Esophagus squamous epithelium (tissue), 5 donors: ENCODE measurements at regions not wholly inside any gene's neighbourhood (a gene's known extent, or its start where the extent isn't known, plus 50 kb on each side); places are given as distances from the start of the nearest gene placed in this dataset.

ENCODE experiments used
- DNase-seq: peaks from one replicate; lab custom pipeline; 2025; lab: John Stamatoyannopoulos, UW
- H3K27ac ChIP-seq, 4 donors: fragments of 200-600 bp; sonication (generic); one replicate each; pipeline ENCODE4 v1.5.1; 2016 to 2019; ENCODE audit warnings: mild to moderate bottlenecking in 1 of 4
- H3K27me3 ChIP-seq, 4 donors: fragments of 200-600 bp; sonication (generic); 1 replicate in 3 of 4; 2 replicates in 1 of 4; pipeline versions ENCODE4 v1.5.1 to v1.6.0; 2017 to 2021; ENCODE audit warnings: antibody characterized with exemption in 1 of 4
- H3K36me3 ChIP-seq, 3 donors: fragments of 200-600 bp; sonication (generic); one replicate each; pipeline ENCODE4 v1.5.1; 2016 to 2019
- H3K4me1 ChIP-seq, 3 donors: fragments of 200-600 bp; sonication (generic); one replicate each; pipeline ENCODE4 v1.5.1; 2017 to 2019
- H3K4me3 ChIP-seq, 4 donors: fragments of 200-600 bp; sonication (generic); 1 replicate in 3 of 4; 2 replicates in 1 of 4; pipeline ENCODE4 v1.5.1; 2016 to 2019; ENCODE audit warnings: mild to moderate bottlenecking in 2 of 4, moderate library complexity in 1 of 4
- H3K9me3 ChIP-seq, 3 donors: fragments of 200-600 bp; sonication (generic); one replicate each; pipeline ENCODE4 v1.5.1; 2016 to 2019
- POLR2A ChIP-seq, 4 donors: fragments of 450-650 bp; IDR thresholded peaks; one replicate each; pipeline ENCODE4 v1.6.1; 2017; ENCODE audit warnings: antibody characterized with exemption in 4 of 4, mild to moderate bottlenecking in 4 of 4, moderate library complexity in 3 of 4
- WGBS, 2 donors: methylation state at CpG; one replicate each; pipeline ENCODE4 v1.1.5; 2018; 5-methylcytosine and 5-hydroxymethylcytosine counted together
- intact Hi-C: fragments of 100-400 bp; cut with DNase I; formaldehyde crosslinking; loops from one replicate; pipeline ENCODE4 v1.15.0; 2022
- TF ChIP-seq, protein P1 (sequence below), 6 experiments: fragments of 450-650 bp in 4 of 6; fragments of 200-600 bp in 2 of 6; sonication (generic) in 2 of 6; IDR thresholded peaks; one replicate each; pipeline ENCODE4 v1.5.1; 2016 to 2019; ENCODE audit warnings: antibody characterized with exemption in 6 of 6, mild to moderate bottlenecking in 4 of 6, moderate library complexity in 4 of 6
- donor health status: DM: yes; HTN: yes; CAD: no.

DNA sequence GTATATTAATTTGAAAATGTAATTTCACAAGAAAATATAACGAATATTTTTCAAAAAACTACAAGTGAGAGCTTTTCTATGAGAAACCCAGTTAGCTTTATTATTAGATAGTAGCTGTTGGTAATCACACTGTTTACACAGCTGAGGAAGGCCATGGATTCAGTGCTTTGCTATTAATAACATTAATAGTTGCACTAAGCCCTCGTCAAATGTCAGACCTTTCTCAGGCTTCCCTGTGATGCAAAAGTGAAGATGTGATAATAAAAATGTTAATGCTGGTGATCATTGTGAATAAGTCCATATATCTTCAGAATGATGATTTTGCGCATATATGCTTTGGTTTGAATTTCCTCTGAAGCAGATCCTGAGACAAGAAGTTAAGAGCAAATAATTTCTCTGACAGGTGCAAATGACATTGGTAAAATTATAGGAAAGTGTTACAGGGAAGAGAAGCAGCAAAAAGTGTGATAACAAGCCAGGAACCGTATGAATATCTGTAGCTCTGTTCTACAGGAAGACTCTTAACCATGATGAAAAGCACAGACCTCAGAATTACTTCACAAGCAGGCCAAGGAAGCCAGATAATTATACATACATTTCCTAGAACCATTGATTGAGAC, 56.5 kb upstream of the CNTN6 start:
- H3K4me3 ChIP-seq: no peak overlapping the region
- H3K27ac ChIP-seq: no peak overlapping the region
- H3K36me3 ChIP-seq: no peaks in the 10 kb centered on the region
- intact Hi-C loops: no loop called here
- 52 to 59% methylated on average over 4 of the region's 4 CpGs for WGBS, 2 donors
- H3K9me3 ChIP-seq: peaks cover 0 to 8% (median 2%) of the 10 kb centered on the region in 3 donors
- TF ChIP-seq, protein P1, sequence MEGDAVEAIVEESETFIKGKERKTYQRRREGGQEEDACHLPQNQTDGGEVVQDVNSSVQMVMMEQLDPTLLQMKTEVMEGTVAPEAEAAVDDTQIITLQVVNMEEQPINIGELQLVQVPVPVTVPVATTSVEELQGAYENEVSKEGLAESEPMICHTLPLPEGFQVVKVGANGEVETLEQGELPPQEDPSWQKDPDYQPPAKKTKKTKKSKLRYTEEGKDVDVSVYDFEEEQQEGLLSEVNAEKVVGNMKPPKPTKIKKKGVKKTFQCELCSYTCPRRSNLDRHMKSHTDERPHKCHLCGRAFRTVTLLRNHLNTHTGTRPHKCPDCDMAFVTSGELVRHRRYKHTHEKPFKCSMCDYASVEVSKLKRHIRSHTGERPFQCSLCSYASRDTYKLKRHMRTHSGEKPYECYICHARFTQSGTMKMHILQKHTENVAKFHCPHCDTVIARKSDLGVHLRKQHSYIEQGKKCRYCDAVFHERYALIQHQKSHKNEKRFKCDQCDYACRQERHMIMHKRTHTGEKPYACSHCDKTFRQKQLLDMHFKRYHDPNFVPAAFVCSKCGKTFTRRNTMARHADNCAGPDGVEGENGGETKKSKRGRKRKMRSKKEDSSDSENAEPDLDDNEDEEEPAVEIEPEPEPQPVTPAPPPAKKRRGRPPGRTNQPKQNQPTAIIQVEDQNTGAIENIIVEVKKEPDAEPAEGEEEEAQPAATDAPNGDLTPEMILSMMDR (IDR thresholded peaks at IDR 0.05): no peak
- no peak for TF ChIP-seq POLR2A (IDR thresholded peaks at IDR 0.05)
- no peaks in the 10 kb centered on the region for H3K4me1 ChIP-seq
- no peaks in the 10 kb centered on the region for H3K27me3 ChIP-seq
- DNase-seq: no peak

DNA sequence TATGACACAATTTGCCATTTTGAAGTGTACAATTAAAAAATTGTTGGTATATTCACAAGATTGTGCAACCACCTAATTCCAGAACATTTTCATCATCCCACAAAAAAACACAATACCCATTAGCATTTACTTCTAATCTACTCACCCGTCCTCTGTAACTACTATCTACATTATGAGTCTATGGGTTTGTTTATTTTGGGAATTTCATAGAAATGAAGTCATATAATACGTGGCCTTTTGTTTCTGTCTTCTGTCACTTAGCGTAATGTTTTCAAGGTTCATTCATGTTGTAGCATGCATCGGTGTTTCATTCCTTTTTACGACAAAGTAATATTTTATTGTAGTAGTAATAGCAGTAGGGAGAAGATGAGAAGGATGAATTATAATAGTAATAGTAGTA, 55.2 kb upstream of the CNTN6 start:
- DNase-seq: no peak

More for the DNA sequence above, 55.2 kb upstream of the CNTN6 start:
- Histone ChIP-seq H3K9me3 (peaks cover 0 to 8% (median 2%) of the 10 kb centered on the region in 3 donors), H3K27me3 (no peaks in the 10 kb centered on the region), H3K36me3 (no peaks in the 10 kb centered on the region), H3K4me3 (no peak overlapping the region), H3K4me1 (no peaks in the 10 kb centered on the region), H3K27ac (no peak overlapping the region)
- 62 to 69% methylated on average over 5 of the region's 5 CpGs for whole genome bisulfite sequencing, 2 donors
- intact Hi-C loops: no loop called here
- no peak for TF ChIP-seq POLR2A (IDR thresholded peaks at IDR 0.05)
- TF ChIP-seq, protein P1 (IDR thresholded peaks at IDR 0.05): no peak
